H1 (cell line): ENCODE measurements at regions not wholly inside any gene's neighbourhood (a gene's known extent, or its start where the extent isn't known, plus 50 kb on each side); places are given as distances from the start of the nearest gene placed in this dataset.

ENCODE experiments used
- CTCF ChIA-PET: fragments of 300-600 bp; sonication (Branson Sonifier 250); formaldehyde crosslinking; loops from one replicate; lab custom pipeline; 2021; ENCODE audit not compliant: partially characterized antibody; lab: Charles Lee
- POLR2A ChIA-PET: fragments of 300-600 bp; sonication (Branson Sonifier 250); formaldehyde crosslinking; loops from one replicate; lab custom pipeline; 2021; ENCODE audit warnings: inconsistent platforms; ENCODE audit not compliant: partially characterized antibody; lab: Charles Lee
- DNase-seq, 2 experiments: peaks; one replicate each; pipeline versions ENCODE4 v3.0.0 to v3.0.0-alpha.2; 2010 to 2022; ENCODE audit warnings: low spot score in 2 of 2, low read depth in 1 of 2, mixed read lengths in 1 of 2
- FAIRE-seq: peaks from 2 replicates; lab custom pipeline; 2011; peaks lifted over from hg19 to GRCh38; lab: Jason Lieb, UNC
- H2AFZ ChIP-seq: 2 replicates; pipeline ENCODE4 v1.8.1; 2012; ENCODE audit warnings: low read length, inconsistent platforms
- H2AK5ac ChIP-seq: 2 replicates; pipeline ENCODE4 v1.6.1; 2013; ENCODE audit warnings: low read depth, low read length
- H2BK120ac ChIP-seq: replicated peaks from 2 replicates; pipeline ENCODE3; 2013; ENCODE audit warnings: low read depth, low read length, inconsistent platforms
- H2BK12ac ChIP-seq: 2 replicates; pipeline ENCODE4 v1.6.1; 2013; ENCODE audit warnings: low read depth, low read length
- H2BK15ac ChIP-seq: 2 replicates; pipeline ENCODE4 v1.6.1; 2013; ENCODE audit warnings: low read length
- H2BK20ac ChIP-seq: 2 replicates; pipeline ENCODE4 v1.6.1; 2013; ENCODE audit warnings: low read length
- H2BK5ac ChIP-seq: 2 replicates; pipeline ENCODE4 v1.6.1; 2013; ENCODE audit warnings: low read depth, low read length
- H3K14ac ChIP-seq: 2 replicates; pipeline ENCODE4 v1.6.1; 2013; ENCODE audit warnings: inconsistent platforms; ENCODE audit not compliant: insufficient read length
- H3K18ac ChIP-seq: 2 replicates; pipeline ENCODE4 v1.6.1; 2013; ENCODE audit warnings: low read length; ENCODE audit errors: extremely low read depth
- H3K23ac ChIP-seq: 2 replicates; pipeline ENCODE4 v1.6.1; 2013; ENCODE audit warnings: inconsistent platforms; ENCODE audit not compliant: insufficient read length
- H3K23me2 ChIP-seq: 2 replicates; pipeline ENCODE4 v1.6.1; 2013; ENCODE audit warnings: low read depth, low read length
- H3K27ac ChIP-seq: 2 replicates; pipeline ENCODE4 v1.6.1; 2011; ENCODE audit warnings: low read depth, low read length, inconsistent platforms
- H3K27me3 ChIP-seq, 4 experiments: replicated peaks in 1 of 4; 1 replicate in 1 of 4; 2 replicates in 3 of 4; pipeline versions ENCODE4 v1.6.1 to v1.8.1; 2011 to 2013; ENCODE audit warnings: low read length in 3 of 4, mild to moderate bottlenecking in 3 of 4, inconsistent platforms in 2 of 4, mixed read lengths in 2 of 4, moderate library complexity in 1 of 4; ENCODE audit not compliant: control insufficient read depth in 3 of 4, insufficient read depth in 3 of 4; ENCODE audit errors: extremely low read depth in 1 of 4
- H3K36me3 ChIP-seq, 4 experiments: 2 replicates each; pipeline versions ENCODE4 v1.6.1 to v1.8.1; 2011 to 2013; ENCODE audit warnings: mild to moderate bottlenecking in 4 of 4, low read length in 3 of 4, moderate library complexity in 2 of 4, control low read depth in 1 of 4, inconsistent platforms in 1 of 4; ENCODE audit not compliant: insufficient read depth in 4 of 4, control insufficient read depth in 2 of 4
- H3K4ac ChIP-seq: replicated peaks from 2 replicates; pipeline ENCODE3; 2013; ENCODE audit warnings: low read length, low read depth, mixed read lengths, inconsistent platforms; ENCODE audit not compliant: insufficient read length
- H3K4me1 ChIP-seq, 4 experiments: replicated peaks in 1 of 4; 1 replicate in 1 of 4; 2 replicates in 3 of 4; pipeline versions ENCODE4 v1.6.1 to v1.8.1; 2011 to 2013; ENCODE audit warnings: low read length in 3 of 4, inconsistent platforms in 2 of 4, mixed read lengths in 1 of 4; ENCODE audit not compliant: insufficient read depth in 4 of 4, control insufficient read depth in 3 of 4
- H3K4me2 ChIP-seq, 2 experiments: 2 replicates each; pipeline versions ENCODE4 v1.6.1 to v1.8.1; 2011 to 2013; ENCODE audit warnings: low read depth in 2 of 2, low read length in 2 of 2, control low read depth in 1 of 2, inconsistent platforms in 1 of 2, mild to moderate bottlenecking in 1 of 2; ENCODE audit not compliant: insufficient read depth in 1 of 2
- H3K4me3 ChIP-seq, 4 experiments: fragments of 200-600, 300-600 bp in 1 of 4; sonication (generic), shearing (Covaris generic), sonication (Bioruptor Twin) in 1 of 4; 2 replicates each; pipeline versions ENCODE4 v1.5.1 to v1.8.1; 2011 to 2016; ENCODE audit warnings: low read length in 4 of 4, low read depth in 3 of 4, control low read depth in 2 of 4, inconsistent platforms in 2 of 4, mild to moderate bottlenecking in 2 of 4, mixed read lengths in 1 of 4, moderate library complexity in 1 of 4; ENCODE audit not compliant: insufficient read depth in 2 of 4; ENCODE audit errors: extremely low read depth in 1 of 4
- H3K56ac ChIP-seq: replicated peaks from 2 replicates; pipeline ENCODE3; 2013; ENCODE audit warnings: low read depth, mild to moderate bottlenecking, mixed read lengths, low read length, inconsistent platforms; ENCODE audit not compliant: insufficient read length
- H3K79me1 ChIP-seq: 2 replicates; pipeline ENCODE4 v1.6.1; 2013; ENCODE audit warnings: low read depth, low read length, control low read depth
- H3K79me2 ChIP-seq, 2 experiments: 2 replicates each; pipeline versions ENCODE4 v1.6.1 to v1.8.1; 2012 to 2013; ENCODE audit warnings: low read length in 2 of 2, mild to moderate bottlenecking in 2 of 2, inconsistent platforms in 1 of 2; ENCODE audit not compliant: insufficient read depth in 2 of 2, control insufficient read depth in 1 of 2
- H3K9ac ChIP-seq, 4 experiments: replicated peaks in 1 of 4; 1 replicate in 1 of 4; 2 replicates in 3 of 4; pipeline versions ENCODE4 v1.6.1 to v1.8.1; 2011 to 2013; ENCODE audit warnings: low read depth in 3 of 4, low read length in 3 of 4, control low read depth in 2 of 4, mild to moderate bottlenecking in 2 of 4, moderate library complexity in 2 of 4, inconsistent platforms in 1 of 4; ENCODE audit errors: extremely low read depth in 1 of 4
- H3K9me3 ChIP-seq, 2 experiments: 2 replicates each; pipeline versions ENCODE4 v1.6.1 to v1.8.1; 2012 to 2013; ENCODE audit warnings: mild to moderate bottlenecking in 2 of 2, moderate library complexity in 2 of 2, control low read depth in 1 of 2, inconsistent platforms in 1 of 2, low read depth in 1 of 2, low read length in 1 of 2, mixed read lengths in 1 of 2; ENCODE audit not compliant: insufficient read depth in 2 of 2
- H4K20me1 ChIP-seq, 2 experiments: replicated peaks in 1 of 2; 2 replicates each; pipeline versions ENCODE3 to v1.8.1; 2011 to 2013; ENCODE audit warnings: inconsistent platforms in 2 of 2, low read length in 2 of 2, mild to moderate bottlenecking in 1 of 2; ENCODE audit not compliant: insufficient read depth in 2 of 2, control insufficient read depth in 1 of 2
- H4K5ac ChIP-seq: 2 replicates; pipeline ENCODE4 v1.6.1; 2013; ENCODE audit warnings: low read length, low read depth, mixed read lengths, inconsistent platforms; ENCODE audit not compliant: insufficient read length
- H4K8ac ChIP-seq: 2 replicates; pipeline ENCODE4 v1.8.0; 2013; ENCODE audit warnings: mild to moderate bottlenecking, moderate library complexity, low read length, inconsistent platforms; ENCODE audit not compliant: insufficient read depth; ENCODE audit errors: extremely low read depth
- H4K91ac ChIP-seq: replicated peaks from 2 replicates; pipeline ENCODE3; 2013; ENCODE audit warnings: low read length, mixed read lengths, inconsistent platforms; ENCODE audit not compliant: insufficient read length
- ATF3 ChIP-seq: IDR thresholded peaks from 2 replicates; pipeline ENCODE4 v1.6.1; 2011; ENCODE audit warnings: low read depth, mild to moderate bottlenecking, low read length; ENCODE audit not compliant: insufficient read depth
- BRCA1 ChIP-seq: IDR thresholded peaks from 2 replicates; pipeline ENCODE4 v1.6.1; 2012; ENCODE audit warnings: low read depth, low read length, improper control_type of control experiment
- CBX5 ChIP-seq: fragments of 300-800, 300-1000 bp; sonication (generic); IDR thresholded peaks from 2 replicates; pipeline ENCODE4 v1.7.1; 2016; ENCODE audit warnings: antibody characterized with exemption, low read length, low read depth
- CHD1 ChIP-seq: IDR thresholded peaks from 2 replicates; pipeline ENCODE4 v1.6.1; 2012; ENCODE audit warnings: low read depth, low read length, improper control_type of control experiment
- EGR1 ChIP-seq: IDR thresholded peaks from 2 replicates; pipeline ENCODE4 v1.6.1; 2011; ENCODE audit warnings: low read depth, low read length, borderline replicate concordance
- HDAC2 ChIP-seq, 2 experiments: fragments of 300-600 bp in 1 of 2; sonication (generic) in 1 of 2; IDR thresholded peaks; 2 replicates each; pipeline ENCODE4 v1.6.1; 2011 to 2012; ENCODE audit warnings: low read depth in 2 of 2, low read length in 2 of 2, mild to moderate bottlenecking in 2 of 2, moderate library complexity in 2 of 2, borderline replicate concordance in 1 of 2, inconsistent platforms in 1 of 2
- MAFK ChIP-seq: IDR thresholded peaks from 2 replicates; pipeline ENCODE4 v1.6.1; 2012; ENCODE audit warnings: low read depth, mild to moderate bottlenecking, improper control_type of control experiment, low read length
- PHF8 ChIP-seq: fragments of 200-600 bp; sonication (generic); conservative IDR thresholded peaks from 2 replicates; pipeline ENCODE4 v1.7.1; 2012; ENCODE audit warnings: low read depth, mild to moderate bottlenecking, inconsistent platforms, low read length, moderate library complexity
- POLR2AphosphoS5 ChIP-seq: IDR thresholded peaks from 2 replicates; pipeline ENCODE4 v1.6.1; 2011; ENCODE audit warnings: low read depth, low read length
- SAP30 ChIP-seq: fragments of 300-600 bp; sonication (generic); IDR thresholded peaks from 2 replicates; pipeline ENCODE4 v1.7.1; 2012; ENCODE audit warnings: low read length, moderate library complexity, mild to moderate bottlenecking, inconsistent platforms; ENCODE audit not compliant: insufficient read depth, insufficient replicate concordance
- SIN3A ChIP-seq, 2 experiments: IDR thresholded peaks in 1 of 2; conservative IDR thresholded peaks in 1 of 2; 2 replicates each; pipeline ENCODE4 v1.6.1; 2011 to 2012; ENCODE audit warnings: low read length in 2 of 2, improper control_type of control experiment in 1 of 2, low read depth in 1 of 2, mild to moderate bottlenecking in 1 of 2
- SP4 ChIP-seq: IDR thresholded peaks from 2 replicates; pipeline ENCODE4 v1.6.1; 2012; ENCODE audit warnings: low read length, inconsistent platforms
- ZNF274 ChIP-seq: IDR thresholded peaks from 2 replicates; pipeline ENCODE4 v1.7.0; 2012; ENCODE audit warnings: low read length, borderline replicate concordance; ENCODE audit errors: extremely low read depth
- WGBS, 2 experiments: shearing (Covaris generic) in 1 of 2; methylation state at CpG; one replicate each; pipeline versions ENCODE4 v1.1.6 to v1.1.7; 2013 to 2015; ENCODE audit warnings: low lambda C conversion rate in 2 of 2, mixed read lengths in 2 of 2, inconsistent platforms in 1 of 2, low coverage in 1 of 2, missing lambda C conversion rate in 1 of 2; ENCODE audit not compliant: insufficient replicate concordance in 2 of 2, insufficient coverage in 1 of 2, insufficient read length in 1 of 2; ENCODE audit errors: extremely low coverage in 1 of 2, missing lambda C conversion rate in 1 of 2; 5-methylcytosine and 5-hydroxymethylcytosine counted together

GRCh38 chr2:188798159-188798558 is 176.0 kb upstream of the COL3A1 start:
- Histone ChIP-seq H2AK5ac (no peak overlapping the region), H2BK15ac (no peak overlapping the region), H3K36me3 (no peaks in the 10 kb centered on the region; a peak in 1 of 8 replicates), H3K18ac (no peak overlapping the region), H3K27me3 (no peaks in the 10 kb centered on the region), H4K5ac (no peak overlapping the region), H3K9me3 (no peaks in the 10 kb centered on the region), H3K4ac (no peak overlapping the region), H2AFZ (no peak overlapping the region), H3K14ac (no peak overlapping the region), H3K79me2 (no peaks in the 10 kb centered on the region), H2BK120ac (no peak overlapping the region), H4K91ac (no peak overlapping the region), H3K79me1 (no peaks in the 10 kb centered on the region), H3K23me2 (peaks cover 2% of the 10 kb centered on the region; the same call in 1 of the 2 replicates), H3K27ac (no peak overlapping the region), H2BK12ac (no peak overlapping the region), H4K20me1 (no peaks in the 10 kb centered on the region), H4K8ac (no peak overlapping the region), H2BK5ac (no peak overlapping the region), H3K9ac (no peak overlapping the region), H3K4me2 (no peak overlapping the region), H3K4me3 (no peak overlapping the region), H3K56ac (no peak overlapping the region), H3K4me1 (no peaks in the 10 kb centered on the region), H3K23ac (no peak overlapping the region), H2BK20ac (no peak overlapping the region)
- POLR2A ChIA-PET = no interaction called here
- FAIRE-seq (no peak), DNase-seq (no peak)
- CTCF ChIA-PET = interaction anchor here (0.6 kb wide), 1 partner anchor 476 kb away, joined by 4 read pairs; no protein-coding TSS in a partner anchor
- WGBS, 2 experiments = 85% methylated on average over 4 of the region's 4 CpGs; no CpG with 5 or more reads in 1 of the 2 experiments
- TF ChIP-seq BRCA1 (no peak), CHD1 (no peak), ATF3 (no peak), MAFK (no peak), SP4 (no peak), CBX5 (no peak), HDAC2 (IDR thresholded peaks at IDR 0.05; ENCODE audit: borderline replicate concordance in 1 of 2, low read depth in 2 of 2, low read length in 2 of 2) (no peak), SIN3A (conservative IDR thresholded peaks at IDR 0.05 in 1 of 2, IDR thresholded peaks at IDR 0.05 in 1 of 2; ENCODE audit: low read depth in 1 of 2, low read length in 2 of 2) (no peak), SAP30 (no peak), POLR2AphosphoS5 (no peak), PHF8 (no peak), ZNF274 (no peak), EGR1 (no peak)
